ENCODE measurements at regions not wholly inside any gene's neighbourhood (a gene's known extent, or its start where the extent isn't known, plus 50 kb on each side); places are given as distances from the start of the nearest gene placed in this dataset.

- TF ChIP-seq RAD21 (IDR thresholded peaks at IDR 0.05; ENCODE audit: low read depth) (no peak), FOXM1 (IDR thresholded peaks at IDR 0.05; ENCODE audit: borderline replicate concordance, low read depth) (no peak), TAF1 (IDR thresholded peaks at IDR 0.05; ENCODE audit: low read depth) (no peak)
Observed at GRCh38 chr6:85887461-85887860, 244.8 kb upstream of the SYNCRIP start.
